ENCODE measurements at regions not wholly inside any gene's neighbourhood (a gene's known extent, or its start where the extent isn't known, plus 50 kb on each side); places are given as distances from the start of the nearest gene placed in this dataset.

- TF ChIP-seq, protein P1, sequence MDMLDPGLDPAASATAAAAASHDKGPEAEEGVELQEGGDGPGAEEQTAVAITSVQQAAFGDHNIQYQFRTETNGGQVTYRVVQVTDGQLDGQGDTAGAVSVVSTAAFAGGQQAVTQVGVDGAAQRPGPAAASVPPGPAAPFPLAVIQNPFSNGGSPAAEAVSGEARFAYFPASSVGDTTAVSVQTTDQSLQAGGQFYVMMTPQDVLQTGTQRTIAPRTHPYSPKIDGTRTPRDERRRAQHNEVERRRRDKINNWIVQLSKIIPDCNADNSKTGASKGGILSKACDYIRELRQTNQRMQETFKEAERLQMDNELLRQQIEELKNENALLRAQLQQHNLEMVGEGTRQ (IDR thresholded peaks at IDR 0.05; ENCODE audit: low read length) = no peak
- TF ChIP-seq CTCF (IDR thresholded peaks at IDR 0.05; ENCODE audit: control extremely low read depth in 1 of 3, insufficient read depth in 1 of 3, low read depth in 1 of 3, low read length in 3 of 3) (no peak), POLR2A (IDR thresholded peaks at IDR 0.05; ENCODE audit: control extremely low read depth in 1 of 2, low read depth in 2 of 2, low read length in 2 of 2) (no peak), SIX5 (IDR thresholded peaks at IDR 0.05; ENCODE audit: low read depth, low read length) (no peak), SUZ12 (IDR thresholded peaks at IDR 0.05; ENCODE audit: low read length) (no peak), POLR2AphosphoS5 (IDR thresholded peaks at IDR 0.05; ENCODE audit: low read depth, low read length) (no peak), RAD21 (IDR thresholded peaks at IDR 0.05 in 1 of 2, conservative IDR thresholded peaks at IDR 0.05 in 1 of 2; ENCODE audit: low read depth in 2 of 2, low read length in 2 of 2) (no peak), EZH2 (IDR thresholded peaks at IDR 0.05; ENCODE audit: low read depth, low read length, severe bottlenecking) (no peak), JUND (IDR thresholded peaks at IDR 0.05; ENCODE audit: low read length) (no peak), TAF1 (IDR thresholded peaks at IDR 0.05; ENCODE audit: low read depth, low read length) (no peak), POU5F1 (IDR thresholded peaks at IDR 0.05; ENCODE audit: low read depth, low read length) (no peak), CBX8 (IDR thresholded peaks at IDR 0.05; ENCODE audit: borderline replicate concordance, low read depth, low read length) (no peak)
- TF ChIP-seq, protein P2, sequence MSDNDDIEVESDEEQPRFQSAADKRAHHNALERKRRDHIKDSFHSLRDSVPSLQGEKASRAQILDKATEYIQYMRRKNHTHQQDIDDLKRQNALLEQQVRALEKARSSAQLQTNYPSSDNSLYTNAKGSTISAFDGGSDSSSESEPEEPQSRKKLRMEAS (IDR thresholded peaks at IDR 0.05) = no peak
Measured at GRCh38 chr4:56739066-56739777, 58.1 kb upstream of the HOPX start.

Data from H1 (cell line).